HG03103 (cell line): ENCODE measurements at regions not wholly inside any gene's neighbourhood (a gene's known extent, or its start where the extent isn't known, plus 50 kb on each side); places are given as distances from the start of the nearest gene placed in this dataset.
"Not testable (repeated sequence)": the region's sequence is repeated elsewhere in the genome, so short reads cannot be mapped to it uniquely, and the experiment has no call there.

Source experiments
- ATAC-seq: cut with Tn5 transposase; IDR thresholded peaks from one replicate; pipeline ENCODE4 v1.9.1; 2021; ENCODE audit warnings: low read depth; ENCODE audit not compliant: unreplicated experiment

DNA sequence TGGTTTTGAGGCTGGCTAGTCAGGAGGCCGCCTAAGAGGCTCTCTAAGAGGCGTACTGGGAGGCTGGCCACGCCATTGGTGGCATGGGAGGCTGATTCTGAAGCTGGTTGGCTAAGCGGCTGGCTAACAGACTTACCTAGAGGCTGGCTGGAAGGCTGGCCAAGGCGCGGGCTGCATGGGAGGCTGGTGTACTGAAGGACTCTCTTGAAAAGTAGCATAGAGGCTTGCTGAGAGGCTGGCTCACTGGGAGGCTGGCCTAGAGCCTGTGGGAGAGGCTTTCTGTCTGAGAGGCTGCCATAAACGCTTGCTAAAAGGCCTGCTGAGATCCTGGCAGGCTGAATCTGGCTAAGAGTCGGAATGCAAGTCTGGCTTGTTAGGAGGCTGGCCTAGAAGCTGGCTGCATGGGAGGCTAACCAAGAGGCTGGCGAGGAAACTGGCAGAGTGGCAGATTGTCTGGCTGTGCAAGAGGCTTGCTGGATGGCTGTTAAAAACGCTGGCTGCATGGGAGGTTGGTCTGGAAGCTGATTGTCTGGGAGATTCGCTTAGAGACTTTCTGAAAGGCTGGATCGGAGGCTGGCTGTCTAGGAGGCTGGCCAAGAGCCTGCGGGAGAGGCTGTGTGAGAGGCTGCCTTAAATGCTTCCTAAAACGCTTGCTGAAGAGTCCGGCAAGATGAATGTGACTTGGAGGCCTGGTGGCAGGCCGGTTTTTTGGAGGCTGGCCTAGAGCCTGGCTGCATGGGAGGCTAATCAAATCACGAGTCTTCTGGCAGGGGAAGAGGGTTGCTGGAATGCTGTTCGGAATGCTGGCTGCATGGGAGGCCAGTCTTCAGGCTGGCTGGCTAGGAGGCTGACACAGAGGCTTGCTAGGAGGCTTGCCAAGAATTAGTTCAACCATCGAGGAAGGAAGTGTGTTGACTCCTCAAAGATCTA lies 134.2 kb downstream of the OR13A1 start:
- ATAC-seq, result no peak

DNA sequence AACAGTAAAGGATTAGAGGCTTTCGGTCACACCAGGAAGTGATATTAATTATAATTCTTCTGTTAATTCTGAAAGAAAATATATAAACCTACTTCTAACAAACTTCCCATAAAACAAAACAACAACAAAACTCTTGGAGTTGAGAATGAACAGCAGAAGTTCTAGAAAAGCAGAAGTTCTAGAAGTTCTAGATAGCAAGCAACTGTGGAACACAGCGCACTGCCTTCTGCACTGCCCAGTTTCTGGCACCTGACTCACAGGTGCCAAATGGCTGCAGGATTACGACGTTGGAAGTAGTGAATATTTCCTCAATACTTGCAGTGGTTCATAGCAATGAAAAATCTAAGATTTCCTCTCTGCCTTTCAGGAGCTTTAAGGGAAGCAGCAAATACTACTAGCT lies 132.2 kb downstream of the OR13A1 start:
- ATAC-seq, result no peak

DNA sequence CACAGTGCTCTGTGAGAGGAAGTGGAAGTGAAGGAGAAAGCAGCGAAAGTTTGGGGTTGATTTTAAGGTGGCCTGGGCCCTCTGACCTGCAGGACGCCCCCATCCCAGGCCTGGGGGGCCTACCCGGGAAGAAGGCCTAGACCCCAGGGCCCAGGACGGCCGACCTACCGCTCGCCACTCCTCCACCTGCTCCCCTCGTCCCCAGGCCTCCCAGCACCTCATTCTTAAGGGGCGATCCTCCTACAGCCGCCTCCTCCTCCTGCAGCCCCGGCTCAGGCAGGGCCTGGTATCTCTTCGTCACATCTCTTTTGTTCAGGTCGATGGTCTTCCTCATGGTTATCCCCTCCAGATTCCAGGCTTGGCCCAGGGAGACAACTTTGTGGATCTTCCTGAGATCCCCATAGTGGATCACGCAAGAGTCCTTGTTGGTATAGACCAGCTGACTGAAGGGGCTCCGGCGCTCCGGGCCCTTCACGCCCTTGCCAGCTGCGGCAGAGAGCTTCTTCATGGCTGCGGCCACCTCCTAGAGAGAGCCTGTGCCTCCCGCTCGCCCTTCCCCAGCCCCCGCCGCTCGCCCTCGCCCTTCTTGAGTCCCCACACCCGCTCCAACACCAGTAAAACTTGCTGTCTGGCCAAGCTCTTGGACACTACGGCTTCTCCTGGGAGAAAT lies 117.5 kb downstream of the OR13A1 start:
- no peak for ATAC-seq

DNA sequence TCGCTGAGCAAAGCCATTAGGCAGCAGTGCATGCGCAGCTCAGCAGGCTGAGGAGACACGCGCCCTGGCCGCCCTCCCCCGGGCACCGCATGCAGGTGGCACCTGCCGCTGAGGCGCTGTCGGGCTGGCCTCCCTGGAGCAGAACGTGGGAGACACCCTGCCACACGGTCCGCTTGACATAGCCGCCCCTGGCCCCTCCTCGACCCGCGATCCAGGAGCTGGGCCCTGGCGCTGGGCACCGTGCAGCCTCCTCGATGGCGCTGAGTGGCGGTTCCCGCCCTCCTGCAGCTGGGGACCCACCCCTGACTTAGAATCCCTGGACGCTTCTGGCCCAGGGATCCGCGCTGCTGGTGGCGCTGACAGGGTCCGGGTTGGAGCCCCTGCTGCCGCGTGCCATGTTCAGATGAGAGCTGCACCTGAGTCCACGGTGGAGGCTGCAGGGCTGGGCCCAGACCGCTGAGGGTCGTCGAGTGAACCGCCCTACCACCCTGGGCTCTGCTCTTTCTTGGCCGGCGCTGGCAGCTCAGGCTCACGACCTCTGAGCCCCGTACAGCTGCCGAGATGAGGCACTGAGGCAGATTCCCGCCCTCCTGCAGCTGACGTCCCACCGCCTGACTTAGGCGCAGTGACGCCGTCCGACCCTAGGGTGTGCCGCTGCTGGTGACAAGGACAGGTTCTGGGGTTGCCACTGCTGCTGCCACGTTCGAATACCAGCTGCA lies 116.8 kb downstream of the OR13A1 start:
- ATAC-seq, result no peak

DNA sequence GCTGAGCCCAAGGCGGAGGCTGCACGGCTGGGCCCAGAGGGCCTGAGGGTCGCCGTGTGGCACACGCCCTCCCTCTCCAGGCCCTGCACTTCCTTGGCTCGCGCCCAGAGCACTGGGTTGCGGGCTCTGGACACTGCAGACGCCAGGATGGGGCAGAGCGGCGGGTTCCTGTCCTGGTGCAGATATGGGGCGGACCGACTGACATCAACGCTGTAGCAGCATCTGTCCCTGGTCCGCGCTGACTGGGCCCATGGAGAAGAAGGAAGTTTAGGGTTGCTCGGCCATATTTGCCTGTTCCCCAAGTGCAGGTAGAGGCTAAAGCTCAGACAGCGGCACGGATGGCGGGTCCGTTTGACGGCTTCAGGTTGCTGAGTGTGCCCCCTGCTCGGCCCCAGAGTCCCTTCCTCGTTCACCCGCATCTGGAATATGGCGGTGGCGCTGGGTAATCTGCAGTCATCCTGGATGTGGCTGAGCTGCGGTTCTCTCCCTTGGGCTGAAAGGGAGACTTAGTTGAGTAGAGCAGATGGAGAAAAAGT lies 116.1 kb downstream of the OR13A1 start:
- no peak for ATAC-seq

DNA sequence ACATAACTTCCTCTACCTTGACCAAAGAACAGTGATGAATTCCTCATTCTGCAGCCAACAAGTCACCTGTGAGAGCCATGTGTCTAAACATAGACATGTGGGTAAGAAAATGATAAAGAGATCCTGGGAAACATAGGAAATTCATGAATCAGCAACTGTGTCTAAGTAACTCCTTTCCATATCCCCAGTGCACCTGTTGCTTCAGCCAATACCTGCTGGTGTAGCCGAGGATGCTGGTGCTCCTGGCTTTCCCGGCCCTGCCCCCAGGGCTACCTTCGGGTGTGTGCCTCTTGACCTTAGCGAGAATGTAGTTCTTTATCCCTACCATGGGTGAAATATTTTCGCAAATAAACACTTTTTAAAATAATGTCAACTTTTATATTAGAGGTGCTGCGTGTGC lies 114.1 kb downstream of the OR13A1 start:
- ATAC-seq, result no peak

DNA sequence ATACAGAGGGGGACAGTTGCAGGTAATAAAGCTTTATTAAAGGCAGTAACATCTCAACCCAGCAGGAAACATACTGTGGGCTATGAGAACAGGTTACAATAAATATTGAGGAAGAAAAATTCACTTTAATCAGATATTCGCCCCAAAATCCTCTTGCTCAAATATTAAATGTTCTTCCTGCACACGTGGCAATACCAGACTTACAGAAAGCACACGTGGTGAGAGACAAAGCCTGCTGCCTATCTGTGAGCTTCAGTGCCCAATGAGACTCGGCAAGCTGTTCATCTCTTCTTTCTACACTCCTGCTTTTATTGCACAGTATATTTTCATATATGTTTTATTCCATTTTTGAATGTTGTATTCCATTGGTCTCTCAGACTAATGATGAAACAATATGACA lies 113.2 kb downstream of the OR13A1 start:
- ATAC-seq, result no peak

DNA sequence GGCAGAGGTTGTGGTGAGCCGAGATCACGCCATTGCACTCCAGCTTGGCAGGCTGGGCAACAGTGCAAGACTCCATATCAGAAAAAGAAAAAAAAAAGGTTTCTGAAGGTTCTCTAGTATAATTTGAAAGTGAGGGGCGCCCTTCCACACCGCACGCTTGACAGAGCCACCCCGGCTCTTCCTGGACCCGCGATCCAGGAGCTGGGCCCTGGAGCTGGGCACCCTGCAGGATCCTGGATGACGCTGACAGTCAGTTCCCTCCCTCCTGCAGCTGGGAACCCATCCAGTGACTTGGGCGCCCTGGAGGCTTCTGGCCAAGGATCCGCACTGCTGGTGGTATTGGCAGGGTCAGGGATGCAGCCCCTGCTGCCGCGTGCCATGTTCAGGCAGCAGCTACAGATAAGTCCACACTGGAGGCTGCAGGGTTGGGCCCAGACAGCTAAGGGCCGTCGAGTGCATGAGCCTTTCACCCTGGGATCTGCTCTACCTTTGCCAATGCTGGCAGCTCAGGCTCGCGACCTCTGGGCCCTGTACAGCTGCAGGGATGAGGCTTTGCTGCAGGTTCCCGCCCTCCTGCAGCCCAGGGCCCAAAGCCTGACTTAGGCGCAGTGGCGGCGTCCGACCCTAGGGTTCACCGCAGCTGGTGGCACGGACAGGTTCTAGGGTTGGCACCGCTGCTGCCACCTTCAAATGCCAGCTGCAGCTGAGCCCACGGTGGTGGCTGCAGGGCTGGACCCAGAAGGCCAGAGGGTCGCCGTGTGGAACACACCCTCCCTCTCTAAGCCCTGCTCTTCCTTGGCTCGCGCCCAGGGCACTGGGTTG lies 110.2 kb downstream of the OR13A1 start:
- ATAC-seq, result no peak

DNA sequence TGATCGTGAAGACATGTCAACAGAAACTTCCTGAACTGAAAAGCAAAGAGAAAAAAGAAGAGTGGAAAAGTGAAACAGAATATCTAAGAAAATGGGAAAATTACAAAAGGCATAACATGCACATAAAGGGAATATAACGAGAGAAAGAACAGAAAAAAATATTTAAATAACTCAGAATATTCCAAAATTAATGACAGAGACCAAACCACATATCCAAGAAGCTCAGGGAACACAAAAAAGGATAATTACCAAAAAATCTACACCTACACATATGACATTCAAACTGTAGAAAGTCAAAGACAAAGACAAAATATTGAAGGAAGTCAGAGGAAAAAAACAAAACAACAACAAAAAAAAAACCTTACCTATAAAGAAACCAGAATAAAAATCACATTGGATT lies 105.5 kb downstream of the OR13A1 start:
- ATAC-seq, result no peak

DNA sequence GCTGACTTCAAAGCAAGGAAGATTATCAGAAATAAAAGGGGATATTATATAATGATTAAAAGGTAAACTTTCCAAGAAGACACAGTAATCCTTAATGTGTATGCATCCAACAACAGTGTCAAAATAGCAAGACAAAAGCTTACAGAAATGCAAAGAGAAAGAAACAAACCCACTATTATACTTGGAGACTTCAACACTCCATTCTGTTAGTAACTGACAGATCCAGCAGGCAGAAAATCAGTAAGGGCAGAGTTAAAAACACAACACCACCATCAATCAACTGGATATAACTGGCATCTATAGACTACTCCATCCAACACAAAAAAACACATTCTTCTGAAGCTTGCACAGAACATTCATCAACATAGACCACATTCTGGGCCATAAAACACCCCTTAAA lies 103.8 kb downstream of the OR13A1 start:
- no peak for ATAC-seq

DNA sequence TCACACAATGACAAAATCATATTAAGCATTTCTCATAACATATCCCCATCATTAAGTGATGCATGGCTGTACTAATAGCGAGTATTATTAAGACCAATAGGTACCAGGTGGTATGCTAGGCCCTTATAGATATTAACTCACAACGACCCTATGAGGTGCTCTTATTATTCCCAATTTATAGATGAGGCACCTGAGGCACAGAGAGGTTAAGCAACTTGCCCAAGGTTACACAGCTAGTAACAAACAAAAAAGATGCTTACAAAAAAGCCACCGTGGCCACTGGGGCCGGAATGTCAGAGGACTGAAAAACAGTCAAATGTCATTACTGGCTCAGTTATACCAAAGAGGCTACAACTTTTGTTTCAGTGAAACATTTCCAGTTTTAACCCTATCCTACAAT lies 96.0 kb downstream of the OR13A1 start:
- no peak for ATAC-seq

DNA sequence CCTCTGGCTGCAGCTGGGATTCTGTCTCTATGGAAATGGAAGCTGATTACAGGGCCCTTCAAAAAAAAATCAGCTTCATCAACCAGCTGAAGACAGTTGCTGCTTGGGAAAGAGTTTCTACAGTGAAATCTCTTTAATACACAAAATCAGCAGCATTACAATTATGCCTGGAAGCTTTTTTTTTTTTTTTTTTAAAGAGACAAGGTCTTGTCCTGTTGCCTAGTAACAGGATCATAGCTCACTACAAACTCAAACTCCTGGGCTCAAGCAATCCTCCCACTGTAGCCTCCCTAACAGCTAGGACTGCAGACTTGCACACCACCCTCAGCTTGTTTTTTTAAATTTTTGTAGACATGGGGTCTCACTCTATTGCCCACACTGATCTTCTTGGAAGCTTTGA lies 94.5 kb downstream of the OR13A1 start:
- ATAC-seq, result no peak

DNA sequence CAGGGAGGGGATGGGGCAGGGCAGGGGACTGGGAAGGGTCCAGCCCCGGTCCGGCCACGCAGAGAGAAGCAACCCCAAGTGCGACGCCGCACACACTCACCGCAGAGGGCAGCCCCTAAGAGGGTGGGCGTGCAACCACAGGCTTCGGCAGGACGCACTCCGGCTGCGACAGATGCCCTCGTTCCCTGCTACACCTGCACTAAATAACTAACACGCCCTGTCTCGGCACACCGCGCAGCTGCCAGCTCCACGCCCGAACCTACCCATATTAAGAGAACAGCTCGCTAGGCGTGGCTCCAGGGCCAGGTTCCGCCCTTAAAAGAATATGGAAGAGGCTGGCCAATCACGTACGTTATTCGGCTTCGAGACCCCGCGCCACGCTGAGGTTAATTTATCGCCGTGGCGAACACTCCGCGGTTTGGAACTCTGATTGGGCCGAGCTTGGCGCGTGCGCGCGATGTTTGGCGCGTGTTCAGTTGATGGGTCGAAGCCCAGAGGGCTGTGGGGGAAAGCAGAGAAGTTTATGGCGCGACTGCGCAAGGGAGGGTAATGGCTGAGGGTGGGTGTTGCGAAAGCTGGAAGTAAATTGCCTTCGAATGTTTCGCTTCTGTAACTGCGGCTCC lies 91.1 kb downstream of the OR13A1 start:
- no peak for ATAC-seq

DNA sequence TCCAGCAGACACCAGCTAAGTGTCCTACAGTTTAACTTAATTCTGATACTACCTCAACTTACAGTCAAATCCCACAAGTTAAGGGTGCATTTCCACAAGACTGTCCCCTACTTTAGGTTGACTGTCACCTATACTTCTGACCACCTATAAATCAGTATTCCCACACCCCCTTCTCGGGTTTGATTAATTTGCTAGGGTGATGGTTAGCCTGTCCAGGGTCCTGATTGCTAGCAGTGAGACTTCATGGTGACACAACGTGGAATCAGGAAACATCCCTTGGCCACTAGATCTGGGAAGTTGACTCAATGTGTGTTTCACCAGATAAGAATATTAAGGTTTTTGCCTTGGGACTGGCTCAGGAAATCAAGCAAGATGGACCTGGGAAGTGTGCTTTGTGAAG lies 88.4 kb downstream of the OR13A1 start:
- ATAC-seq, result no peak

DNA sequence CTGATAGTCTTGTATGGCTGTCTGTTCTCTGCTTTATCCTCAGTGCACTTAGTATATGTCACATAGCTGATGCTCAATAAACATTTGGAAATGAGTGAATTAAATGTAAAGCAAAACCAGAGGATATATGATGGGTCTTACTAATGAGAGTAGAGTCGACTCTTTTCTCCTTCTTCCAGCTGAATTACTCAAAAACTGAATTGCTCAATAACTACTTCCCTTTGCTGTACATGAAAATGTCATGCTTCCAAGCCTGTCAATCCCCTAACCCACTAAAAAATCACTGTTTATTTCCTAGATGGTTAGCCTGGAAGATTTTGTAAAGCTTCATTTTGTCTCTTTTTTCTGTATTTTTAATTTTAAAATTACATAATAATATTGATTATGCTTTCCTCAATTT lies 88.0 kb downstream of the OR13A1 start:
- ATAC-seq, result no peak

DNA sequence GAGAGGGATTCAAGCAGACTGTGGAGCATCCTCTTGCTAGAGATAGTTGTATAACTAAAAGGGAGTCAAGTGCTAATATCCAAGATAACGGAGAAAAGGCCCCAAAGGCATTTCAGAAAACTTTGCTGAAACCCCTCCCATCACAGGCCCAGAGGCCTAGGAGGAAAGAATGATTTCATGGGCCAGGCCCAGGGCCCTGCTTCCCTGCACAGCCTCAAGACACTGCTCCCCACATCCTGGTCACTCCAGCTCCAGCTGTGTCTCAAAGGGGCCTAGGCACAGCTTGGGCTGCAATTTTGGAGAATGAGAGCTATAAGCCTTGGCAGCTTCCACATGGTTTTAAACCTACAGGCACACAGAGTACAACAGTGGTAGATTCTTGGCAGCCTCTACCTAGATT lies 85.6 kb downstream of the OR13A1 start:
- no peak for ATAC-seq

DNA sequence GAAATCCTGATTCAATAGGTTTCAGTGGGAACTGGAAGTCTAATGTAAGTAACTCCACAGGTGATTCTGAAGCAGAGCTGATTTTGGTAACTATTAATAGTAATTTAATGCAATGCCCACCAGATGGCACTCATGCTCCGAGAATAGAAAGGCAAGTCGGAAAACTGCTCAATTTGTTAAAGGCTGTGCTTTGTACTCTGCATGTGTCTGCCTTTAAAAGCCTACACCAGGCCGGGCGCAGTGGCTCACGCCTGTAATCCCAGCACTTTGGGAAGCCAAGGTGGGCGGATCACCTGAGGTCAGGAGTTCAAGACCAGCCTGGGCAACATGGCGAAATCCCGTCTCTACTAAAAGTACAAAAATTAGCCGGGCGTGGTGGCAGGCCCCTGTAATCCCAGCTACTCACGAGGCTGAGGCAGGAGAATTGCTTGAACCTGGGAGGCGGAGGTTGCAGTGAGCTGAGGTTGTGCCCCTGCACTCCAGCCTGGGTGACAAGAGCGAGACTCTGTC lies 80.1 kb downstream of the OR13A1 start:
- not testable (repeated sequence) for ATAC-seq

DNA sequence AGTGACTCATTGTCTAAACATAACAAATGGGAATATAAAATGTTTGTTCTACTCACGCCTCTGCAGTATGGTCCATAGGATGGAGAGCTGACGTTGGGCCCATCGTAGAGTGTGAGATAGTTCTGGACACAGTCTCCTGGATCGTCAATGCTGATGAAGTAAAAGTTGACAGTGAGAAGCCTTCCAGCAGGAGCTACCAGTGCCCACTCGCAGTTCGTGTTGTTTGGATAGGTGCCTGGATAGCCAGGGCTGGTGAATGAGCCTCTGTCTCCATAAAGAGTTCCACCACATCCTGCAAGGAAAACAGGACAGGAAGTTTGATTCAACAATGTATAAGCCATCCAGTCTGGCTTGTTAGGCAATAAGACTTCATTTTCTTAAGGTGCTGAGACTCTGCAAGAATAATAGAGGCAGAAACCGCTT lies 79.6 kb downstream of the OR13A1 start:
- no peak for ATAC-seq

DNA sequence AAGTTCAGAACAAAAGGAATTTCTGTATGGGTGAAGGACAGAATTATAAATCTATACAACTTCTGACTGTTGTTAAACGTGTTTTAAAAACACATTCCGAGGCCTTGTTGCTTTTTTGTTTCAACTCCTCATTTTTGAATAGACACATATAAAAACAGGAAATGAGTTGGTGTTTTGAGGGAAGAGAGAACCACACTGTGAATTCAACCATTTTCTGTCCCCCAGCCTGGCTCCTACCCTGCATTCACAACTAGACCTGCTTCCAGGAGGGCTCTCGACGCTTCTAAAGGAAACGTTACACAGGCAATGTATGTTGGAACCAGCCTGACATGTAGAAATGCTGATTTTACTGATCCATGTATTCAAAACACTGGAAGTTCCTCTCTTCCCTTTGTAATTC lies 76.5 kb downstream of the OR13A1 start:
- ATAC-seq, result no peak

DNA sequence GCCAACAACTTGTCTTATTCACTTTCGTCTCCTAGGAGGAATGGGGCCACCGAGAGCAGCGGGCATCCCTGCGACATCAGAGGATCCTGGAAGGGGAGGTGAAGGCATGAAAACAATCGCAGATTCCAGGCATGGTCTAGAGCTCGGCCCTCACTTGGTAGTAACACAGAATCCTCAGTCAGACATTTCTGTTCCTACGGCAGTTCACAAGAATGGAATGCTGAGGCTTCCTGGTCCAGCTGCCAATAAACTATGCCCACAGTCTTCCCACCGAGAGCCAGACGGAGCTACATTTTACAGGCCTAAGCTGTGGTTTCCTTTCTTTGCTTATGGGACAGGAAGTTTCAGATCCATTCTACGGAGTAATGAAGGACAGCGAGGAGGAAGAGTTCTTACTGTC lies 75.8 kb downstream of the OR13A1 start:
- no peak for ATAC-seq
